ENCODE measurements at regions not wholly inside any gene's neighbourhood (a gene's known extent, or its start where the extent isn't known, plus 50 kb on each side); places are given as distances from the start of the nearest gene placed in this dataset.

GRCh38 chr15:95935852-95936251, 394.6 kb upstream of the NR2F2 start:
- no peak overlapping the region for H3K9ac ChIP-seq (ENCODE audit: control insufficient read depth, extremely low read depth, insufficient read depth, low read length)
- TF ChIP-seq EZH2 (IDR thresholded peaks at IDR 0.05; ENCODE audit: low read length) (no peak), CTCF (optimal IDR thresholded peaks at IDR 0.05 in 1 of 3, IDR thresholded peaks at IDR 0.05 in 1 of 3, conservative IDR thresholded peaks at IDR 0.05 in 1 of 3; ENCODE audit: extremely low read depth in 1 of 3, insufficient read depth in 2 of 3, low read length in 3 of 3) (no peak)
- H3K27ac ChIP-seq (ENCODE audit: control insufficient read depth, insufficient read depth, low read length), result no peak overlapping the region
- FAIRE-seq (no peak), DNase-seq (ENCODE audit: low read depth, low spot score) (no peak)
- H4K20me1 ChIP-seq (ENCODE audit: control insufficient read depth, extremely low read depth, insufficient read depth, low read length), result no peaks in the 10 kb centered on the region
- H3K36me3 ChIP-seq (ENCODE audit: control insufficient read depth in 2 of 2, extremely low read depth in 1 of 2, insufficient read depth in 2 of 2, low read length in 2 of 2), result no peaks in the 10 kb centered on the region
- no peak overlapping the region for H2AFZ ChIP-seq (ENCODE audit: control insufficient read depth, low read length)
- dilution Hi-C loops (cut with MboI; ENCODE audit: extremely low pct_ligation_motif_present, low sequenced_read_pairs), result no loop called here
- no peaks in the 10 kb centered on the region for H3K27me3 ChIP-seq (ENCODE audit: control insufficient read depth, extremely low read depth, insufficient read depth, low read length)
- H3K9me1 ChIP-seq (ENCODE audit: control insufficient read depth, extremely low read depth, insufficient read depth, low read length), result no peaks in the 10 kb centered on the region
- no peaks in the 10 kb centered on the region for H3K9me3 ChIP-seq (ENCODE audit: control insufficient read depth, low read depth, low read length)
- no peaks in the 10 kb centered on the region for H3K4me1 ChIP-seq (ENCODE audit: control insufficient read depth, extremely low read depth, insufficient read depth, low read length)
- H3K4me2 ChIP-seq (ENCODE audit: control insufficient read depth, extremely low read depth, insufficient read depth, low read depth, low read length), result no peak overlapping the region
- no peaks in the 10 kb centered on the region for H3K79me2 ChIP-seq (ENCODE audit: control insufficient read depth, insufficient read depth, low read length)
- H3K4me3 ChIP-seq (ENCODE audit: control insufficient read depth in 2 of 3, extremely low read depth in 1 of 3, insufficient read depth in 2 of 3, low read depth in 1 of 3, low read length in 3 of 3), result no peak overlapping the region

- Histone ChIP-seq H2AFZ (ENCODE audit: control insufficient read depth, low read length) (no peak overlapping the region), H3K36me3 (ENCODE audit: control insufficient read depth in 2 of 2, extremely low read depth in 1 of 2, insufficient read depth in 2 of 2, low read length in 2 of 2) (no peaks in the 10 kb centered on the region), H3K9me3 (ENCODE audit: control insufficient read depth, low read depth, low read length) (no peaks in the 10 kb centered on the region), H3K9ac (ENCODE audit: control insufficient read depth, extremely low read depth, insufficient read depth, low read length) (no peak overlapping the region), H3K4me2 (ENCODE audit: control insufficient read depth, extremely low read depth, insufficient read depth, low read depth, low read length) (no peak overlapping the region), H3K79me2 (ENCODE audit: control insufficient read depth, insufficient read depth, low read length) (no peaks in the 10 kb centered on the region), H3K27me3 (ENCODE audit: control insufficient read depth, extremely low read depth, insufficient read depth, low read length) (no peaks in the 10 kb centered on the region), H3K4me1 (ENCODE audit: control insufficient read depth, extremely low read depth, insufficient read depth, low read length) (no peaks in the 10 kb centered on the region), H3K9me1 (ENCODE audit: control insufficient read depth, extremely low read depth, insufficient read depth, low read length) (no peaks in the 10 kb centered on the region), H3K4me3 (ENCODE audit: control insufficient read depth in 2 of 3, extremely low read depth in 1 of 3, insufficient read depth in 2 of 3, low read depth in 1 of 3, low read length in 3 of 3) (no peak overlapping the region), H4K20me1 (ENCODE audit: control insufficient read depth, extremely low read depth, insufficient read depth, low read length) (no peaks in the 10 kb centered on the region), H3K27ac (ENCODE audit: control insufficient read depth, insufficient read depth, low read length) (no peak overlapping the region)
- FAIRE-seq (no peak), DNase-seq (ENCODE audit: low read depth, low spot score) (no peak)
- dilution Hi-C loops (cut with MboI; ENCODE audit: extremely low pct_ligation_motif_present, low sequenced_read_pairs), result no loop called here
- TF ChIP-seq CTCF (optimal IDR thresholded peaks at IDR 0.05 in 1 of 3, IDR thresholded peaks at IDR 0.05 in 1 of 3, conservative IDR thresholded peaks at IDR 0.05 in 1 of 3; ENCODE audit: extremely low read depth in 1 of 3, insufficient read depth in 2 of 3, low read length in 3 of 3), result no peak
- TF ChIP-seq EZH2 (IDR thresholded peaks at IDR 0.05; ENCODE audit: low read length), result no peak
These were observed 393.4 kb upstream of the NR2F2 start for GRCh38 chr15:95937128-95937528.

All from keratinocyte (primary cell).